ENCODE measurements at regions not wholly inside any gene's neighbourhood (a gene's known extent, or its start where the extent isn't known, plus 50 kb on each side); places are given as distances from the start of the nearest gene placed in this dataset.

DNA sequence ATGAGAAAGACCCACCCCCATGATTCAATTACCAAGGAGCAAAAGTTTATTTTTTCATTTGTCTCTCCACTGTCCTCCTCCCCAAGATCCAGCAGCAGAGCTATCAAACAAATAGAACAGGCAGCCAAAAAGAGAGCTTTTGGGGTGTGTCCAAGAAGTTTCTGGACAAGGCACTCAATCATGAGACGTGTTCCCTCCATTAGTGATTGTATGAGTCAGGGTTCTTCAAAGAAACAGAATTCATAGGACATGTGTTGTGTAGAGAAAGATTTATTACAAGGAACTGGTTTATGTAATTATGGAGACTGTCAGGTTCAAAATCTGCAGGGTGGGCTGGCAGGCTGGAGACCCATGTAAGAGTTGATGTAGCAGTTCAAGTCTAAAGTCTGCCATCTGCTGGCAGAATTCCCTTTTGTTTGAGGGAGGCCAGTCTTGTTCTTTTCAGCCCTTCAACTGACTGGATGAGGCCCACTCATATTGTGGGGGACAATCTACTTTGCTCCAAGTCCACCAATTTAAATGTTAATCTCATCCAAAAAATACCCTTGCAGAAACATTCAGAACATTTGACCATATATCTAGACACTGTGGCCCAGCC lies 248.1 kb upstream of the OPRM1 start:
- TF ChIP-seq POLR2A (IDR thresholded peaks at IDR 0.05) (no peak), POLR2AphosphoS5 (IDR thresholded peaks at IDR 0.05) (no peak)
- TF ChIP-seq, protein P1, sequence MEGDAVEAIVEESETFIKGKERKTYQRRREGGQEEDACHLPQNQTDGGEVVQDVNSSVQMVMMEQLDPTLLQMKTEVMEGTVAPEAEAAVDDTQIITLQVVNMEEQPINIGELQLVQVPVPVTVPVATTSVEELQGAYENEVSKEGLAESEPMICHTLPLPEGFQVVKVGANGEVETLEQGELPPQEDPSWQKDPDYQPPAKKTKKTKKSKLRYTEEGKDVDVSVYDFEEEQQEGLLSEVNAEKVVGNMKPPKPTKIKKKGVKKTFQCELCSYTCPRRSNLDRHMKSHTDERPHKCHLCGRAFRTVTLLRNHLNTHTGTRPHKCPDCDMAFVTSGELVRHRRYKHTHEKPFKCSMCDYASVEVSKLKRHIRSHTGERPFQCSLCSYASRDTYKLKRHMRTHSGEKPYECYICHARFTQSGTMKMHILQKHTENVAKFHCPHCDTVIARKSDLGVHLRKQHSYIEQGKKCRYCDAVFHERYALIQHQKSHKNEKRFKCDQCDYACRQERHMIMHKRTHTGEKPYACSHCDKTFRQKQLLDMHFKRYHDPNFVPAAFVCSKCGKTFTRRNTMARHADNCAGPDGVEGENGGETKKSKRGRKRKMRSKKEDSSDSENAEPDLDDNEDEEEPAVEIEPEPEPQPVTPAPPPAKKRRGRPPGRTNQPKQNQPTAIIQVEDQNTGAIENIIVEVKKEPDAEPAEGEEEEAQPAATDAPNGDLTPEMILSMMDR (IDR thresholded peaks at IDR 0.05), result no peak

All from prostate gland (tissue), 2 donors.